C4-2B (cell line): ENCODE measurements at regions not wholly inside any gene's neighbourhood (a gene's known extent, or its start where the extent isn't known, plus 50 kb on each side); places are given as distances from the start of the nearest gene placed in this dataset.

ENCODE experiments used
- H3K27ac ChIP-seq: fragments of 450-650 bp; 2 replicates; pipeline ENCODE4 v1.5.1; 2017
- ZFX ChIP-seq: fragments of 450-650 bp; IDR thresholded peaks from 2 replicates; pipeline ENCODE4 v1.6.1; 2017
- TF ChIP-seq, protein P1 (sequence below): fragments of 450-650 bp; conservative IDR thresholded peaks from 2 replicates; pipeline ENCODE4 v1.5.1; 2017; ENCODE audit warnings: mild to moderate bottlenecking

DNA sequence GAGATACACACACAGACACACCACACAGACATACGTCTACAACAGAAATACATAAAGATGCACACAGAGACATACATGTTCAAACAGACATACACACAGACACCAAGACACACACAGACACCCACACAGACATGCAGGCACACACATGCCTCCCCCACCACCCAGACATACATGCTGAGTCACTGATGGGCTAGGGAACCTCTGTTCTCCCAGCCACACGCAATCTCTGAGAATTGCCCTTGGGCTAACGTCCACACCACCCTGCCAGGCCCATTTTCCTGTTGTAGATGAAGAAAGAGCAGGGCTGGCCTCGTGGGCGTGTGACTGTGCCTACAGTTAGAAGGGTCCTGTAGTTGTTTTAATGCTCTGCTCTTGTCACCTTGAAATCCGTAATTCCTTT is 261.9 kb downstream of the KCNRG start:
- TF ChIP-seq, protein P1, sequence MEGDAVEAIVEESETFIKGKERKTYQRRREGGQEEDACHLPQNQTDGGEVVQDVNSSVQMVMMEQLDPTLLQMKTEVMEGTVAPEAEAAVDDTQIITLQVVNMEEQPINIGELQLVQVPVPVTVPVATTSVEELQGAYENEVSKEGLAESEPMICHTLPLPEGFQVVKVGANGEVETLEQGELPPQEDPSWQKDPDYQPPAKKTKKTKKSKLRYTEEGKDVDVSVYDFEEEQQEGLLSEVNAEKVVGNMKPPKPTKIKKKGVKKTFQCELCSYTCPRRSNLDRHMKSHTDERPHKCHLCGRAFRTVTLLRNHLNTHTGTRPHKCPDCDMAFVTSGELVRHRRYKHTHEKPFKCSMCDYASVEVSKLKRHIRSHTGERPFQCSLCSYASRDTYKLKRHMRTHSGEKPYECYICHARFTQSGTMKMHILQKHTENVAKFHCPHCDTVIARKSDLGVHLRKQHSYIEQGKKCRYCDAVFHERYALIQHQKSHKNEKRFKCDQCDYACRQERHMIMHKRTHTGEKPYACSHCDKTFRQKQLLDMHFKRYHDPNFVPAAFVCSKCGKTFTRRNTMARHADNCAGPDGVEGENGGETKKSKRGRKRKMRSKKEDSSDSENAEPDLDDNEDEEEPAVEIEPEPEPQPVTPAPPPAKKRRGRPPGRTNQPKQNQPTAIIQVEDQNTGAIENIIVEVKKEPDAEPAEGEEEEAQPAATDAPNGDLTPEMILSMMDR = no peak
- TF ChIP-seq ZFX = no peak
- no peak overlapping the region for H3K27ac ChIP-seq

DNA sequence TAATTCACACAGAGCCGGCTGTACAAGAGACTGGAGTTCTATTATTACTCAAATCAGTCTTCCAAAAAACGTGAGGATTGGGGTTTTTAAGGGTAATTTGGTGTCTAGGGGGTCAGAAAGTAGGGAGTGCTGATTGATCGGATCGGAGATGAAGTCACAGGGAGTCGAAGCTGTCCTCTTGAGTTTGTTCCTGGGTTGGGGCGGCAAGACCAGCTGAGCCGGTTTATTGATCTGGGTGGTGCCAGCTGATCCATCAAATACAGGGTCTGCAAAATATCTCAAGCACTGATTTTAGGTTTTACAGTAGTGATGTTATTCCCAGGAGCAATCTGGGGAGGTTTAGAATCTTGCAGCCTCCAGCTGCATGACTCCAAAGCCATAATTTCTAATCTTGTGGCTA is 262.7 kb downstream of the KCNRG start:
- no peak for TF ChIP-seq ZFX
- TF ChIP-seq, protein P1 = no peak
- no peak overlapping the region for H3K27ac ChIP-seq

DNA sequence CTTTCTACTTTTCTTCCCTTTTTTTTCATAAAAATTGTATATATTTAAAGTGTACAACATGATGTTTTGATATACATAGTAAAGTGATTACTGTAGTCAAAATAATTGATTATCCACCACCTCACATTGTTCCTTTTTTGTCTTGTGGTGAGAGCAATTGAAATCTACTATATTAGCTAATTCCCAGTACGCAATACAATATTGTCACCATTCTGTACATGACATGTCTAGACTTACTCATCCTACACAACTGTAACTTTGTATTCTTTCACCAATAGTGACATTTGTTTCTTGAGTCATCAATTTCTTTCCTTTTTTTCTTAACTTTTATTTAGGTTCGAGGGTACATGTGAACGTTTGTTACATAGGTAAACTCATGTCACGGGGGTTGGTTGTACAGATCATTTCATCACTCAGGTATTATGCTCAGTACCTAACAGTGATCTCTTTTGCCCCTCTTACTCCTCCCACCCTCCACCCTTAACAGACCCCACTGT is 265.2 kb downstream of the KCNRG start:
- H3K27ac ChIP-seq = no peak overlapping the region
- TF ChIP-seq, protein P1 = no peak
- TF ChIP-seq ZFX = no peak

DNA sequence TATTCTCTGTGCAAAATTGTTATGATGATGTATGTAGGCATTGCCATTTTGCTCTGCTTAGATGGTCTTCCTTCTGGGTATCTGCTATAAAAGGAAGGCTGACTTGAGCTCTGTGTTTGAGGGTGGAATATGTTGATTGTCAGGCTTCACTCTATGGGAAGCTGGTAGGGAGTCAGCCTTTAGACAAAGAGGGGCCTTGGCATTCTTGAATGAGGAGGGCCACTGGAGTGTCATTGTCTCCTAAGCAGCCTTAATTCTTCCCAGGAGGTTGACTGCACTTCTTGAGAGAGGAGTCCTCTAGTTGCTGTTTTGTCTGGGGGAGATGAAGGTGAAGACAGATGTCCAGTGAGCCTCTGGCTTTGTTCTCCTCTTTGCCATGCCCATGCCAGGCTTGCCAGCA is 266.8 kb downstream of the KCNRG start:
- no peak overlapping the region for H3K27ac ChIP-seq
- TF ChIP-seq, protein P1 = no peak
- no peak for TF ChIP-seq ZFX

DNA sequence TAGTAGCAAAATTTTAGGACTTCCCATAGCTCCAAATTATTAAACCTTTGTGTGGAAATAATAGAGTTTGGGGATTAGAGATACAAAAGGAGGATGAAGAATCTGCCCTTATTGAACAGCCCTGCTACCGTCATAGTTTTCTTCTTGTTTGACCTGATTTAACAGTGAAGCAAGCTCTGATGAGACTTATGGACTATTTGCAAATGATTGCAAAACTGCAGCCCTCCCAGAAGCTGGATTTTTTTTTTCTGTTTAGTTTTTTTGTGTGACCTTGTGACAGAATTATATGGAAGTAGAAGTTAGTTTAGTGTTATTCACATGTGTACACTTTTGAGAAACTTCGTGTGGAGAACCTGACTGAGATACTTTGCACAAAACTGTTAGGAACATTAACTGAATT is 267.8 kb downstream of the KCNRG start:
- TF ChIP-seq, protein P1 = no peak
- TF ChIP-seq ZFX = no peak

DNA sequence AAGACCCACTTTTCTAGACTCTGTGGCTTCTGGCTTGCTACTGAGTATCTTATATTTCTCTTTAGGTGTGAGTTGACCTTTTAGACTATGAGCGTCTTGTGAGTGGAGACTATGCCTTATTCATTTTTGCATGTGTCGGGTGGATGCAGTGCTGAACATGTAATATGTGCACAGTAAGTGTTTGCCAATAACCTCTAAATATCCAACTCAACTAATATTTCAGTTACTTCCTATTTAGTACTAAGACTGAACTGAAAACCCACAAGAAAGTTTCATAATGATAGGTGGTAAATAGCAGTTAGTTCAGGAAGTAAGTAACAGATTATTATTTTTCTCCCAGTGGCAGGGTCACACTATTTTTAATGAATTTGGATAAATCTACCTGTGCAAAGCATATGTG is 269.3 kb downstream of the KCNRG start:
- TF ChIP-seq, protein P1 = no peak
- no peak for TF ChIP-seq ZFX
- no peak overlapping the region for H3K27ac ChIP-seq

More for the DNA sequence above, 267.8 kb downstream of the KCNRG start:
- no peak overlapping the region for H3K27ac ChIP-seq

DNA sequence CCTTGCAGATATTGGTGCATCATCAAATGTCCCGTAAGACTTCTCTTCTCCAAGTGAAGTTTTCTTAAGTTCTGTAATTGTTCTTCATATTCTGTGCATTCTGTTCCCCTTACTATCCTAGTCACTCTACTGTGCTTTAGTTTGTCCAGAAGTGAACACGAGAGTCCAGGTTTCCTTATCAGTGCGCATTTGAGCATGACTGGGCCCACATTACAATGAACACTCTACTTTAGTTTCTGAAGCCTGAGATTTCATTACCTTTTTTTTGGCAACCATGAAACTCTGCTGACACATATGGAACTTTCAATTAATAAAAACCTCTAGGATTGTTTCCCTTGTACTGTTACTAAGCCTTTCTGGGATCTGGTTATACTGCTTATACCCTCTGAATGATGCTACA is 270.0 kb downstream of the KCNRG start:
- TF ChIP-seq, protein P1 = no peak
- no peak for TF ChIP-seq ZFX
- H3K27ac ChIP-seq = no peak overlapping the region
